Femur (tissue), 1 donor: ENCODE measurements at regions not wholly inside any gene's neighbourhood (a gene's known extent, or its start where the extent isn't known, plus 50 kb on each side); places are given as distances from the start of the nearest gene placed in this dataset.

Experiments used
- DNase-seq: peaks from one replicate; pipeline ENCODE4 v3.0.0-alpha.2; 2017

DNA sequence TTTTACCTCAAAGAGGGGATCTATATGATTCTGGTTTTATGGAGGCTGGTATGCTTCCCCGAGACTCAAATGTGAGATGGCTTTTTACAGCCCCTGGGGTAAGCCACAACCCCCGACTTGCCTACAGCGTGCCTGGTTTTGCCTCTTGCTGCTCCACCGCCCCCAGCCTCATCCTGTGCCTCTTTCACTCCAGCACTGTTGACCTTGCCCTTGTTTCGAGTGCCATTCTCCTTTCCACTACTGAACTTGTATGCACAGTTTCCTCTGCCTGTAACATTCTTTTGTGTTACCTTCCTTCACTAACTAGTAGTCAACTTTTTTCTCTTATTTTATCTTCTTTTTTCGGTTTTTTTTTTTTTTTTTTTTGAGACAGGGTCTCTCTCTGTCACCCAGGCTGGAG is 219.0 kb upstream of the ZBED5 start:
- no peak for DNase-seq

DNA sequence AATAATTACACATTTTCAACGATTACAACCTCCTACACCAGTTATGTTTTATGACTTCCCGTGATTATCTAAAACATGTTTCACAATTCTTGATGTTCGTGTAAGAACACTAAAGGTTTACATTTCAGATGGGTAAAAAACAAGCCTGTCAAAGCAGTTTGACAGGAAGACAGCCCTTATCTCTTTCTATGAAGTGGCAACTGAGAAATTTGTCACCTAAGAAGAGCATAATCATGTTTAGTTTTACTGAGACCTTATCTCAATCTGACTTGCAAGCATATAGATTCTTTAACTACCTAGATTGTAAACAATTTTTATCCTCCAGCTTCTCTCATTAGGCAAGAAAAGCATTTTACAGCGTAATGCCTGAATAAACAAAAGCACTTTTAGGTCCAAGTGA is 218.4 kb upstream of the ZBED5 start:
- no peak for DNase-seq

DNA sequence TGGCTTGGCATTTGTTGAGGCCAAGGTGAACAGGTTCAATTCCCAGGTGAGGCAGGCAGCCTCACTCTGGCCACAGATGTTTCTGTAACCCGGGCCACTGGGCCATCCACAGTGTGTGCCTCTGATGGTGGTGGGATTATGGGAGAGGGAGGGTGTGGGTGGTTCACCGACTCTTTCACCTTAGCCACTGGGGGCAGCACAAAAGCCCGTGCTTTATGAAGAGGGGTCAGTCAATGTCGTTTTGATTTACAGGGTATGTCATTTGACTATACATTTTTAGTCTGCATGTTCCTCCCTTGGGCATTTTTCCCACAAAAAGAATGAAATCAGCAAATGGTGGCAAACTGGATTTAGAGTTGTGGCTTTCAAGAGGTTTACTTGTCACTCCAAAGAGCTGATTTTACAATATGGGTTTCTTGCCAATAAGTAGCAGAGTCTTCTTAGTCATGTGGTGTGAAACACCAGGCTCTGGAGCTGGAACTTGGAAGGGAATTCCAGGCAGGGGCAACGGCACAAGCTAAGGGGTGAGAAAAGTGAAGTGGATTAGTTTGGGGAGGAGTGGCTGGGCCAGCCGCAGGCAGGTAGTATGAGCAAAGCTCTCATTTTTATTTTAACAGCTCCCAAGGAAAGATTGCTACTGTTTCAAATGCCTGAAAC is 217.8 kb upstream of the ZBED5 start:
- no peak for DNase-seq

DNA sequence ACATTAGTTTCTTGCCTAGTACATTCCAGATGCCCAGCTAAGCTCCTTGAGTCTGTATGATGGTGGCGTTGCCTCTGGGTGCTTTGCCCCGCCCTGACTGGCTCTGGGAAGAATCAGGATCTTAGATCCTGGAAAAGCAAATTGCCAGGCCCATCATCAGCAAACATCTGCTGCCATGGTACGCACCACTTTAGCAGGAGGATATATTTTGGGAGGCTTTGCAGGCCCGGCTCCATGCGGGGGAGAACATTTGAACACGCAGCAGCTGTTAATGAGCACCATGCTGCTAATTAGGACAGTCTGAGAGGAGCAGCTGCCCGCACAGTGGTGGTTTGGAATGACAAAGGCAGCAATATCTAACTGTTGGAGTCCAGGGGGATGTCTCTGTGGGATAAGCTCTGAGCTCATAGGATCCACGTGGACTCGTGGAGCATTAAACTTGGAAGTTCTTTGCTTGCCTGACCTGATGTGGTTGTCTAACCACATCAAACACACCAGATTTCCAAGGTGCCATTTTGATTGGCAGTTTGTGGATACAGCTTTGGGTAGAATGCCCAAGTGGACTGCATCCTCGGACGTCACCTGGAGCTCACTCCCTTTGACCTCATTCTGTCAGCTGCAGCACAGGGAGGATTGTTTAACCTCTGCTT is 217.0 kb upstream of the ZBED5 start:
- no peak for DNase-seq

DNA sequence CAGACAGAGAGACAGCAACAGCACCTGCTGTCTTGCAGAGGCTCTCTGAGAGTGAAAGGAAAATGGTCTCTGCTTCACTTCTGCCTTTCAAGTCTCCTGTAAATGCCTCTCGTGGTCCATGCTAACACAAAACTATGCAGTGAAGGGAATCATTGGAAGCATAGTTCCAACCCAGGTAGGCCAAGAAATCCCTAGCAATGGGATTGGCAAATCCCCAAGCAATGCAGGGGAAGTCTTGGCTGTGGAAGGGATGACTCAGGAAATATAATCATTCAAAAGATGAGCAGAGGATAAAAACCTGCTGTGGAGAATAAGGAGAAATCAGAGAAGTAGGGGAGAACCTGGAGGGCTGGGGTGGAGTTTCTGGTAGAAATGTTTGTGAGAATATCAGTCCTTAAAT is 216.1 kb upstream of the ZBED5 start:
- DNase-seq, result no peak

DNA sequence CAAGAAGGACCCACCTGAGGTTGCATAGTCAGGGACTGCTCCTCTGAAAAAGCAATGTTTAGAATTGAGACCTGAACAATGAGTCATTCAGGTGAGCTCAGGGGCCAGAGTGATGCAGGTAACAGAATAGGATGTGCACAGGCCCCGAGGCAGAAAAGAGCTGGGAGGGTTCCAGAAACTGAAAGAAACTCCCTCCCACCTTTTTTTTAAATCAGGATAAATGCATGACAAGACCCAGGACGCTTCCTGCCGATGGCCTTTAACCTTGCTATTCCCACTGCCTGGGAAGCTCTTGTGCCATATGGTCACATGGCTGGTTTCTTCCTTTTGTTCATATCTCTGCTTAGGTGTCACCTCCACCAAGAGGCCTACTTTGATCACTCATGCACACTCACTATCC is 214.2 kb upstream of the ZBED5 start:
- DNase-seq, result no peak

DNA sequence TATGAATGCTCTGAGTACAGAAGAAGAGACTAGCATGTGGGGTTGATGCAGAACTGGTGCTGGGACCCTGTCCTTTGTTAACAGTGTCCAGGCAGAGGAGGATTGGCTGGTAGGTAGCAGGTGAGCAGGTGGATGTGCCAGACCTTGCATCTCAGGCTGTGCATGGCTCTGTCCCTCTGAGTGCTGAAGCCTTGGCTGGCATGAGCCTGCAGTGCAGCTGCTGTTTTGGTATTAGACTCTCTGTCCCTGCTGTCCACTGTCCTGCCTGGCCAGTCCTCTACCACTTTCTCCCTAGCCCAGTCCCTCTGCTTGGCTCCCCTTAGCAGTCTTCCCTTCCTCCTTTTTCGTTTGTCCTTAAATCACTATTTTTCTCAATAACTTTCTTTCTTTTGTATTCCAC is 213.6 kb upstream of the ZBED5 start:
- DNase-seq, result no peak

DNA sequence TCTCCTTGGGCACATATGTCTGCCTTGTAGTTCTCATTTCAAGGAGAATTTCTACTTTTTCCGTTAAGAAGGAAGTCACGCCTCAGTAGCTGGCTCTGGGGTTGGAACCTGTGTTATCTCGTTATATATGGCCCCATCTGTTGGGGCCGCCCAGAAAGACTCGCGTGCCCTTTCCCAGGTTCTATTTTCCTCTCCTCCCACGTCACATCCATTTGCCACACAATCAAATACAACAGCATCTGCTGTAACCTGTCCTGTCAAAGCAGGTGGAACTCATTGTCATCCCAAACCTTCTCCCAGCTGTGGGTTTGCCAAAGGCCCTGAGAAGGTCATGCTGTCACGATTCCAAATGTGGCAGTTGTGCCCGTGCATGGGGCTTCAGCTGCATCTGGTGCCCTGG is 213.1 kb upstream of the ZBED5 start:
- no peak for DNase-seq

DNA sequence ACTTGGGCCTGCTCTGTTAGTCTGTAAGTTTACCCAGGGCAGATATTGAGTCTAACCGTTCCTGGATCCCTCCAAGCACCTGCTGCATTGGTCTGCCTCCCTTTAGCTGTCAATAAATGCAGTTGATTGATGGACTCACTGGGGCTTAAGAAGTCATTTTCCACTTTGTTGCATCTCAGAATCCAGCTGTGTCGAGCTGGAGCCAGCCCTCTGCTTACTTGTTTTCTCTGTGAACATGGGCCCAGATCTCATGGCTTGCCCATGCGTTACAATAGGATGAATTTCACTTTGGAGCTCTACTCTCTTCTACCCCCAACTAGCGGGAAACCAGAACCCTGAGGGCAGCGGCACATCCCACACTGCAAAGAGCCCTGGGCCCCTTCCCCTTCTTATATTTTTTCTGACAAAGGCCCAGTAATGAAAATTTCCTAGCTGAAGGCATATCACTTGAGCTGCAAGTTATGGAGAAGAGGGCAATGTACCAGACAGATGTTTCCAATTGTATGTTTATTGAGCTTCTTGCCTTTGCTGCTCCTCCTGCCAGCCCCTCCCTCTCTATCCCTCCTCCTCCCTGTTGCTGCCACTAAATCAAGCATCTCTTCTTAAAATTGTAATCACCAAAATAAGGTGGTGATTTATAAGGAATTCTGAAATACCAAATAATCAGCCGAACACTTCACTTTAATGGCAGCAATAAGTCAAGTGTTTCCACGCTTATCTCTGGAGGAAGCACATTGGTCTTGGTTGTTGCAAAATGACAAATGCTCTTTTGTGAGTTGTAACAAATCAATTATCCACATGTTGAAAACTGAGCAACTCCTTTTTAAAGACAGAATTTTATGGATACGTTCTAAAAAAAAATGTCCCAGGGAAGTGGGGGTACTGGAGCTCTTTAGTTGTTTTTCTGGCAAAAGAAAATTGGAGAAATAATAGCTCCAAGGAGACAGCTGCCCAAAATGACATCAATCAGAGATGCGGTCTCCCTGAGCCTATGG is 212.3 kb upstream of the ZBED5 start:
- DNase-seq, result peak; percentile 62

DNA sequence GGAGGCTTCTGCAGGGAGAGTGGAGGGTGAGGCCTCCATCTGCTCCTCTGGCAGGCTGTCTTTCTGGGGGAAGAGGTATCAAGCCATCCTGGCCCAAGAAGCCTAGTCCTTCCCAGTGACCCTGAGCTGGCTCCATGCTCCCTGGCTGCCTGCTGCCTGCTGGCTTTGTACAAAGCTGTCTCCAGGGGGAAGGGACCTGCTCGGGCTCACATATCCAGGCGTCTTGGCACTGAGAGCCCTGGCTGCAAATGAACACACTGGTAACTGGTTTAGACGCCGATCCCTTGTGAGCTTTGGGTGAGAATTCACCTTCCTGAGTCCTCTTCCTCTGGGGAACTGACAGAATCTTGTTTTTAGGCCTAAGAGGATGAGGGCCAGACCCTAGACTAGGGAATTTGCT is 210.3 kb upstream of the ZBED5 start:
- no peak for DNase-seq

DNA sequence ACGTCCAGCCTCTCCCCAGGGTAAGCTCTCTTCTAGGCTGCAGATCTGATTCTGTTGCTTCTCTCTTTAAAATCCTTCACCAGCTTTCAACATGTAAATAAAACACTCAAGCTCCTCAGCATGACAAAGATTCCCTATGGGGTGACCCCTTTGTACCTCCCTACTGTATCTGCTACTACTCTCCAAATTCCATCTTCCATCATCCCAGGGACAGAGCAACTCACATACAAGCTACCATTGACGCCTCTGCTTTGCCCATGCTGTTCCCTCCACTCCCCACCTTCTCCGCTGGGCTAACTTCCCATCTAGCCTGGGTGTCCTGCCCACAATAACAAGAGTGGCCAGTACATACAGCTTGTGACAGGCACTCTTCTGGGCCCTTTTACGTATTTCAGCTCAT is 207.5 kb upstream of the ZBED5 start:
- no peak for DNase-seq

DNA sequence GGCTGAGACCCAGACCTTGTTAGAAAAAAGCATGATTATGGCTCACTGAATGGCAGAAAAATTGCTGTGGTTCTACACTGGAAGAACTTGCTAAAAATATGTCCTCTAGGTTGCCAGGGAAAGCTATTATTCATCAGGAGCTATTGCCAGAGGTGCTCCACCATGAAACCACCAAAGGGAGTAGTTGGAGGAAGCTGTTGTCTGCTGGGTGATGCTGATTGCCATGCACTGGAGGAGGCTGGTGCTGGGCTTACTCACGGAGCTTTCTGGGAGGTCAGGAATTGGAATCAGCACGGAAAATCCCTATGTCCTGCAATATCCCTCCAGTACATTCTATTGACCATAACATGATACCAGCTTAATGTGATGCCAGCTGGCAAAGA is 199.6 kb upstream of the ZBED5 start:
- no peak for DNase-seq

DNA sequence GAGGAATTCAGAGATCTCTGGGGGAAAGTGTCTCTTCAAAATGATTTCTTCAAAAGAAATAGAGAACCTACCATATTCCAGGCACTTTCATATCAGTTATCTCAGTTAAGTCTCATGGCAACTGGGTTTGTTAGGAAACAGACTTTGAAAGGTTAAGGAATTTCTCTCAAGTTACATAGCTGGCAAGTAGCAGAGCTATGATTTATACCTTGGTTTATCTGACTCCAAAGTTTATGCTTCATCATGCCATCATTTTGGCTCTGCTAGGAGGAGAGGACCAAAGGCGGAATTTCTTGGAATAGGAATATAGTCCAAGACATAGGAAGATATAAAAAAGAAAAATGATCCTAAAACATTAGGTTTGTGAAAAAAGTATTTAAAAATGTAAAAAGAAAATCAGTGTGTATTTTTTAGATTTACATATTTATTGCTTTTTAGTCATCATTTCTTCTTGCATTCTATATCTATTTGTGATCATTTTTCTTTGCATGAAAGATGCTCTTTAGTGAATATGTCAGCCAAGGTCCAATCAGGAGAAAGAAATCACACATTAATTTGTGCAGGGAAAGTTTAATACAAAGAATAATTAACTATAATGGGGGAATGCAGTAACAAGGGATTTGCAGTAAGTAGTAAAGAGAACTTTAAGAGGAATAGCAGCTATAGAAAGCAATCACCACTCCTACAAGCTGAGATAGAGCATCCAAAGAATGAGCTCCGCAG is 199.1 kb upstream of the ZBED5 start:
- no peak for DNase-seq

DNA sequence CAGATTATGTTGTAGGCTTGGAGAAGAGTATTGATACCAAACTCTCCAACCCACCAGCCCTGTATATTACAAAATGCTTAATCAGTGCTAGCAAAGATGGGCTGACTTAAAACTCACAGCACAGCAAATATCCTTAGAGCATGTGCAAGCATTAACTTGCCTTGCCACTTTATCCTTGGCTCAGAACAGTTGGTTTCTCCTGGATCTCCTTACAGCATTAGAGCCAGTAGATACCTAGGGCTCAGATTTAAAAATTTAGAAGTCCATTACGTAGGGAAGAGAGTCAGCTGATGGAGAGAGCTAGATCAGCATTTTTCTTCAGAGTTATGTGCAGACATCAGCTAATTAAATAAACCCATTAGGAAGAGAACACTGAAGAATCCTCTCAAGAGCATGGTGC is 198.5 kb upstream of the ZBED5 start:
- no peak for DNase-seq

DNA sequence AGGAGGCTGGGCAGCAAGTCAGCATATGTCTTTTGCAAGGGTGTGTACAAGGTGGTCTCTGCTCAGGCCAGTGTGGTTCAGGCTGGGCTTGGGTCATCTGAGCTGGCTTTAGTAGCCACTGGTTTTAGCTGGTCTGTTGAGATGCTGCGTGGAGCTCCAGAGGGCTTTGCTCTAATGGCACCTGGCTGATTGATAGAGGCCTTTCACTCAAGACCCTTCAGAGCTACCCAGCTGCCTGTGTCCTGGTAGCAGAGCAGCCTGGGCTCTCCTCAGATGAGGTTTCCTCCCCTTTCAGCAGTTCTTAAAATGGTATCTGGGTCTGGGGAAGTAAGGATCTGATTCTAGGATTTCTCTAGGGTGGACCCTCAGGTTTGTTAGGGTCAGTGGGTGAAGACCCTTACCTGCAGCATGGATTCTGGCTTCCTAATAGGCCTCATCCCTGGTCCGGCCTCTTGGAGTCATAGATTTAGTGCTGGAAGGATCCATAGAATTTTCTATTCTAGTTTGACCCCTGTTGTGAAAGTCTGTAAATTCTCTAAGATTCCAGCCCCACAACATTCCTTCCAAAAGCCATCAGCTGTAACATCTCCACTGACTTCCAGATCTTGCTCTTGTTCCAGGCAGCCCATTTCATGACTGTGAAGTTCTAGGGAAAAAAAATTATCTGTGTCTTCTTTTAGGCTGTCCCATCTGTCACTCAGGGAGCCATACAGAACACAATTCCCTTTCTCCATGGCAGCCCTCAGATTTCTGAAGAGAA is 190.2 kb upstream of the ZBED5 start:
- DNase-seq, result no peak

DNA sequence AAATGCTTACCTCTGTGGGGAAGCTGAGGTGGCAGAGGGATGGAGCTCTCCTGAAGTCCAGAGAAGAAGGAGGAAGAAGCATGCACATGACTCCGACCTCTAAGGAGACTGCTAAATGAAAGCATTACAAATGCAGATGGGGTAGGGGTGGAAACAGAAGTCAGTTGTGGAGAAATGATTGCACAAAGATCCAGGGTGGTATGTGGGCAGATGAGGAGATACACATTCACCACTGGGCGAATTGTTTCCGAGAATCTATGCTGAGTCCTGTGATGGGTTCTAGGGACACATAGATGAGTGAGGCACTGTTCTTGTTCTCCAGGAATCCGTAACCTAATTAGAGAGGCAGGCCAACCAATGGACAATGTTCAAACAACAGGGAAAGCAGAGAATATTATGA is 188.9 kb upstream of the ZBED5 start:
- DNase-seq, result no peak

DNA sequence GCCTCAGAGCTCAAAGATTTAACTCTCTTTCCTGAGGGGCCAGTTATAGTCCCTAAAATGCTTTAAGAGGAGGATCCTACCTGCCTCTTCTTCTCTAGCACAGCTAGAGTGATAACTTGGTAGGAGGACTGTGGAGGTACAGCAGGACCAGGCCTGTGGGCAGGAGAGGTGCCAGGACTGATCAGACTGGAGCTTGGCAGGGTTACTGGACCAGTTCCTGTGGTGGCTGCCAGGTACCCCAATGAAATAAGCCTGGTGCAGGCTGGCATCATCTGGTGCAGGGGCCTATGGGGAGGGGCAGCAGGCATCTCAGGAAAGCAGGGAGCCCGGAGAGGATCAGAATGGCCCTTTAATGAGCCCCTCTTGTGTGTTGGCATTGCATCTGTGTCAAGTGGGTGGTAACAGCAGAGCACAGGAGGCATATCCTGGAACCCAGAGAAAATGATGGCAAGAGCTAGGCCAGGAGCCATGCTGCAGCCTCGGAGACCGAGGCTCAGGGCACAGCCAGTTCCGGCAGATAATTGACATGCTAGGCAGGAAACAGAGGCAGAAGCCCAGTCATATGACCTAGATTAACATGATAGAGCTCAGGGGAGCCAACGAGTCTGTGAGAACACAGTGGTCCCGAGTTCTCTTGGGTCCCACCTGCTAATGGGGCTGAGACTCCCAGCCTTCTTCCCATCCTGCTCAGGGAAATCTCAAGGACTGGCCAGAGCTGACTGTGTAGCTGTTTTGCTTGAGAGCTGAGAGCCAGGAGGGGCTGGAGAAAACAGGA is 187.5 kb upstream of the ZBED5 start:
- no peak for DNase-seq

DNA sequence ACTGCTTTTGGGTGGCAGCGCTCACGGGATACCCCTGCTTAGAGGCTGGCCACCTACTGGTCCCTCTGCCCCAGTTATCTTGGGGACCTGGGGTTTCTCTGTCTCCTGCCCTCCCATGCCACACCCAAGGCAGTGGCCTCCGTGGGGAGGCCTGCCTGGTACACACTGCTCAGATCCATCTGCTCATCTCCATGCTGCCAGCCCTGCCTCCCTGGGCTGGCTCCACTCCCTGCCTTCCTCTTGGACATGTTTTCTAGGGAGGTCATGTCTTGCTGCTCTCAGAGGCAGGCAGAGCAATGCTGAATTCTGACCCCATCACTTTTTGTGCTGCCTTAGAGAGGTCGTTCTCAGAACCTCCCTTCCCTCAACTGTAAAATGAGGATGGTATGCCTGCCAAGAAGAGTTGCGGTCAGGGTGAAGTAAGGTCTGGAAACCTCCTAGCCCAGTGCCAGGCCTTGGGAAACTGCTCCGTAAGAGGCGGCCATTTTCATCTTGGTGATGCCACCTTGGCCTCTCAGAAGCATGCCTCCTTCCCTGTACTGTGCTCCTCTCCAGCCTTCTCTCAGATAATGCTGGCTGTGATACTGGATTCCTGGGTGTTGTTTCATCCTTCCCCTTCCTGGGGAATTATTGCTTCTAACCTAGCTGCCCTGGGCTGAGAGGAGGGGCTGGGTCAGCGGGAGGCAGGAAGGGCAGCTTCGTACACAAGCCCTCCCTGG is 186.4 kb upstream of the ZBED5 start:
- no peak for DNase-seq

DNA sequence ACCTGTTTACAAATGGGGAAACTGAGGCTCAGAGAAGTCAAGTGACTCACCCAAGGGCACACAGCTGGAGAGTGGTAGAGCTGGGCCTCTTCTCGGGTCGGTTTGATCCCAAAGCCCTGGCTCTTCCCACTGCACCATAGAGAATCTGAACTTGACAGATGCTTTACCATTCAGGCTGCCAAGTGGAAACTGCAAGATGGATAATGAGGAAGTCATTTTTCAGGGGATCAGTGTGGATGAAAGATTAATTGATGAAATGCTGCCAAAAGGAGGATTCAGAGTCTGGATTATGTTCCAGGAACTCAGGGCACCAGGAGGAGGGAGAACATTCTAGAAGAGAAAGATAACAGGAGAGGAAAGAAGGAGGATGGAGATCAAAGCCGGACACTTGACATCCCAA is 185.9 kb upstream of the ZBED5 start:
- DNase-seq, result no peak

DNA sequence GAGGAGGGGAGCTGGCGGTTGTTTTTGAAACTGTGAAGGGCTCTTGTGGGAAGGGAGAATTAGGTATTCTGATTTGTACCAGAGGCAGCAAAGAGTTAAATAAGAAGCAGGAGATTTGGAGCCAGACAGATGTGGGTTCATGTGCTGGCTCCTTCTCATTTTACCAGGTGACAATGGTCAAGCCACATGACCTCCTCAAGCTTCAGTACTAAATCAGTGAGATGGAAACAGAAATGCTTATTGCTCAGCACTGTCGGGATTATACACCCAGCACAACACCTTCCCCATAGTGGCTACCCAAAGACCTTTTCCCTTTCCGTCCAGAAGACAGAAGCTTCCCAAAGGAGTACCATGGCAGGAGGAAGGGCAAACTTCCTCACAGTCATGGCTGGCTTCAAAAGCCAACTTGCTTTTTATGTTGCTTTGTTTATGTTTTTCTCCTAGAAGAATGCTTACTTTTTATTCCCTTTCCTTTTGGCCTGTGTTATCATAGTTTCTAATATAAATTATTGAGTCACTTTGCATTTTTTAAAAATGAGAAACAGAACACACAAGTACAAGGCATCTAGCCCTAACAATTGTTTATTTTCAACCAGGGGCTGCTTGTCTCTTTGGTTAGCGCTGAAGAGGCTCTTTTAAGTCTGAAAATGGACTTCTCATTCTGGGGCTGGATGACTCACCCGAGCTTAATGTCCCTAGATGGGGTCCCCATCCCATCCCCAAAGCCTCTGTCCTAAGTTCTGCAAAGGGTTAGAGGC is 181.5 kb upstream of the ZBED5 start:
- DNase-seq, result no peak
